ENCODE measurements at regions not wholly inside any gene's neighbourhood (a gene's known extent, or its start where the extent isn't known, plus 50 kb on each side); places are given as distances from the start of the nearest gene placed in this dataset.
"Not testable (repeated sequence)": the region's sequence is repeated elsewhere in the genome, so short reads cannot be mapped to it uniquely, and the experiment has no call there.

- not testable (repeated sequence) for H3K27ac Mint-ChIP-seq; DNase-seq (ENCODE audit: low spot score in 2 of 2); H3K9me3 Mint-ChIP-seq; H3K4me1 Mint-ChIP-seq; H3K4me3 Mint-ChIP-seq; ATAC-seq; H3K36me3 Mint-ChIP-seq
Observed at GRCh38 chr7:63665553-63665952, 333.1 kb upstream of the ZNF722 start.

GRCh38 chr7:63691408-63691807 is 307.2 kb upstream of the ZNF722 start:
- DNase-seq (ENCODE audit: low spot score in 2 of 2); H3K9me3 Mint-ChIP-seq; H3K4me3 Mint-ChIP-seq; H3K36me3 Mint-ChIP-seq; H3K27ac Mint-ChIP-seq; ATAC-seq; H3K4me1 Mint-ChIP-seq: not testable (repeated sequence)

GRCh38 chr7:63694296-63694695 is 304.4 kb upstream of the ZNF722 start:
- not testable (repeated sequence) for H3K4me1 Mint-ChIP-seq; H3K9me3 Mint-ChIP-seq; H3K27ac Mint-ChIP-seq; ATAC-seq; DNase-seq (ENCODE audit: low spot score in 2 of 2); H3K4me3 Mint-ChIP-seq; H3K36me3 Mint-ChIP-seq
